ENCODE measurements at regions not wholly inside any gene's neighbourhood (a gene's known extent, or its start where the extent isn't known, plus 50 kb on each side); places are given as distances from the start of the nearest gene placed in this dataset.
A peak's percentile ranks its signal among the peaks of the same experiment; 100 is the strongest.

DNA sequence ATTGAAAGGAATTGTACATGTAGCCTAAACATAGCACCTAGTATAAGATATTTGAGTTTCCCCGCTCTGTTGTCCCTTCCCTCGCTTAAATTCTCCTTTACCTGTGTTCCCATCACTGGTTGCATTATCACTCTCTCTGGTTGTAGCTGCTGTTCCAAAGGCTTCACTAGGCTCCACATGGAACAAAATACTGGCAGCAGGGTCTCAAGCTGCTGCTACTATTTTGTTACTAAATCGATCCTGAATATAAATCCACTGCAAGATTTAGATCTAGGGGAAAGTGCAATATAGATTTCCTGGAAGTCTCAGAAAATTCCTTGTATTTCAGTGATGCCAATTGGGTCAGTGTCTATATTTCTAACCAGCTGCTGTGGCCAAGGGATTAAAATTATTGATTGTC lies 443.5 kb downstream of the SATB2 start:
- intact Hi-C loops (cut with DNase I) = no loop called here
- no peak for TF ChIP-seq POLR2A (IDR thresholded peaks at IDR 0.05)
- TF ChIP-seq, protein P1, sequence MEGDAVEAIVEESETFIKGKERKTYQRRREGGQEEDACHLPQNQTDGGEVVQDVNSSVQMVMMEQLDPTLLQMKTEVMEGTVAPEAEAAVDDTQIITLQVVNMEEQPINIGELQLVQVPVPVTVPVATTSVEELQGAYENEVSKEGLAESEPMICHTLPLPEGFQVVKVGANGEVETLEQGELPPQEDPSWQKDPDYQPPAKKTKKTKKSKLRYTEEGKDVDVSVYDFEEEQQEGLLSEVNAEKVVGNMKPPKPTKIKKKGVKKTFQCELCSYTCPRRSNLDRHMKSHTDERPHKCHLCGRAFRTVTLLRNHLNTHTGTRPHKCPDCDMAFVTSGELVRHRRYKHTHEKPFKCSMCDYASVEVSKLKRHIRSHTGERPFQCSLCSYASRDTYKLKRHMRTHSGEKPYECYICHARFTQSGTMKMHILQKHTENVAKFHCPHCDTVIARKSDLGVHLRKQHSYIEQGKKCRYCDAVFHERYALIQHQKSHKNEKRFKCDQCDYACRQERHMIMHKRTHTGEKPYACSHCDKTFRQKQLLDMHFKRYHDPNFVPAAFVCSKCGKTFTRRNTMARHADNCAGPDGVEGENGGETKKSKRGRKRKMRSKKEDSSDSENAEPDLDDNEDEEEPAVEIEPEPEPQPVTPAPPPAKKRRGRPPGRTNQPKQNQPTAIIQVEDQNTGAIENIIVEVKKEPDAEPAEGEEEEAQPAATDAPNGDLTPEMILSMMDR (IDR thresholded peaks at IDR 0.05) = no peak
- Histone ChIP-seq H3K27ac (no peak overlapping the region), H3K36me3 (no peaks in the 10 kb centered on the region), H3K27me3 (no peaks in the 10 kb centered on the region), H3K4me3 (no peak overlapping the region), H3K9me3 (no peaks in the 10 kb centered on the region), H3K4me1 (no peaks in the 10 kb centered on the region)
- ATAC-seq = no peak
- DNase-seq = no peak
- WGBS (ENCODE audit: insufficient coverage, low coverage, low lambda C conversion rate, missing lambda C conversion rate) = 74% methylated on average over 3 of the region's 3 CpGs

DNA sequence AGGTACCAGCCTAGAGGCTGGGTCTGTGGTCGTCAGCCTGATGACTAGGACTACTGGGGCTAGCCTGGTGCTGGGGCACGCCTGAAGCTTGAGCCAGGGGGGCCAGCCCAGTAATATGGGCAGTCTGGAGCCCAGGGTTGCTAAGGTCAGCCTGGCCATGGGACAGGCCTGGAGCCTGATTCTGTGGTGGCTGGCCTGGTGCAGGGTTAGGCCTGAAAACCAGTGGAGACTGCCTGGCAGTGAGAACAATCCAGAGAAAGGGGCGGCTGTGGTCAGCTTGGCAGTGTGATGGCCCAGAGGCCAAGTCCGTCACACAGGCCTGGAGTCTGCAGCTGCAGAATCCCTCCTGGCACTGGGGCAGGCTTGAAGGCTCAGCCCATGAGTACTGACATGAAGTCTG lies 445.8 kb downstream of the SATB2 start:
- WGBS (ENCODE audit: insufficient coverage, low coverage, low lambda C conversion rate, missing lambda C conversion rate) = no CpG with 5 or more reads among the region's 4 CpGs
- no peak for TF ChIP-seq POLR2A (IDR thresholded peaks at IDR 0.05)
- TF ChIP-seq, protein P1 (IDR thresholded peaks at IDR 0.05) = no peak
- Histone ChIP-seq H3K4me1 (no peaks in the 10 kb centered on the region), H3K9me3 (no peaks in the 10 kb centered on the region), H3K27ac (no peak overlapping the region), H3K4me3 (no peak overlapping the region), H3K36me3 (no peaks in the 10 kb centered on the region), H3K27me3 (no peaks in the 10 kb centered on the region)
- peak in 1 of 4 donors; percentile 31 for ATAC-seq
- peak in 1 of 3 donors; percentile 42 for DNase-seq
- intact Hi-C loops (cut with DNase I) = no loop called here

DNA sequence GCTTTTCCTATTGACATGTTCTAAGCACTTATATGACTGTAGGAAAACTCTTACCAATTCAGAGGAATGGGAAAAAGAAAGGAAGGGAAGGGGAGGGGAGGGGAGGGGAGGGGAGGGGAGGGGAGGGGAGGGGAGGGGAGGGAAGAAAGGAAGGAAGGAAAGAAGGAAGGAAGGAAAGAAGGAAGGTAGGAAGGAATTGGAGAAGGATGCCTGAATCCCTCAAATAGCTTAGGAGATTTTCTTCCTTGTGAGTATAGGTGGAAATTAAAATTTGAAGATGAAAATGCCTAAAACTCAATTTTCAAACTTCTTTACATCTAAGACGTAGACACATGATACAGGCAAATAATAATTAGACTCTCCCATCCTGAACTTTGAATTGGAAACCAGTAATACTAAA lies 463.1 kb downstream of the SATB2 start:
- Histone ChIP-seq H3K9me3 (no peaks in the 10 kb centered on the region), H3K27ac (no peak overlapping the region), H3K4me3 (no peak overlapping the region), H3K27me3 (no peaks in the 10 kb centered on the region), H3K36me3 (no peaks in the 10 kb centered on the region), H3K4me1 (no peaks in the 10 kb centered on the region)
- intact Hi-C loops (cut with DNase I) = no loop called here
- WGBS (ENCODE audit: insufficient coverage, low coverage, low lambda C conversion rate, missing lambda C conversion rate) = 40% methylated on average over 1 of the region's 1 CpG
- ATAC-seq = no peak
- DNase-seq = no peak
- TF ChIP-seq, protein P1 (IDR thresholded peaks at IDR 0.05) = no peak
- TF ChIP-seq POLR2A (IDR thresholded peaks at IDR 0.05) = no peak

DNA sequence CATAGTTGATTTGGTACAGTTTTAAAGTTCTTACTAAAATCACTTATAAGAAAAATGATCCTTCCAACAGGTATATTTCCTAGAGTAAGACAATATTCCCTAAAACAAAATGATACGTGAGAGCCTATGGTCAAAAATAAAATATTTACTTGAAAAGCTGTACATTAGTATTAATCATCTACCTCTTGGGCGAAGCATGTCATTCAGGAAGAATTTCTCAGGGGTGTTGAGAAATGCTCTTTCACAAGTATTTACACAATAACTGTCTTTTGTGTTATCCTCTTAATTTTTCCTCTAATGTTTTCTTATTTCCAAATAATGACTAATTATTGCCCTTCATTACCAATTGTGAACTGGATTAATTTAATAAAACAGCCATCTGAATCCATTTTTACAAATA lies 466.3 kb downstream of the SATB2 start:
- no peak overlapping the region for H3K27ac ChIP-seq

More for the DNA sequence above, 466.3 kb downstream of the SATB2 start:
- Histone ChIP-seq H3K36me3 (no peaks in the 10 kb centered on the region), H3K4me1 (no peaks in the 10 kb centered on the region), H3K9me3 (no peaks in the 10 kb centered on the region), H3K27me3 (no peaks in the 10 kb centered on the region), H3K4me3 (no peak overlapping the region)
- no peak for DNase-seq
- intact Hi-C loops (cut with DNase I) = no loop called here
- WGBS (ENCODE audit: insufficient coverage, low coverage, low lambda C conversion rate, missing lambda C conversion rate) = 55% methylated on average over 2 of the region's 2 CpGs
- no peak for ATAC-seq
- TF ChIP-seq, protein P1 (IDR thresholded peaks at IDR 0.05) = no peak
- TF ChIP-seq POLR2A (IDR thresholded peaks at IDR 0.05) = no peak
